Activated T-cell treated with anti-CD3 and anti-CD28 coated beads, Interleukin-2, amount 50 U/mL, for 72 hours (primary cell): ENCODE measurements at regions not wholly inside any gene's neighbourhood (a gene's known extent, or its start where the extent isn't known, plus 50 kb on each side); places are given as distances from the start of the nearest gene placed in this dataset.

Source experiments
- ATAC-seq, 2 donors: fragments of 150-1000 bp; cut with Tn5 transposase; replicated peaks in 1 of 2; 2 replicates each; pipeline ENCODE4 v1.10.0; 2021; ENCODE audit warnings: moderate library complexity in 2 of 2, mild to moderate bottlenecking in 1 of 2
- DNase-seq, 2 donors: peaks; one replicate each; pipeline ENCODE4 v3.0.0; 2021 to 2022; ENCODE audit warnings: mixed read lengths in 1 of 2
- H3K27ac Mint-ChIP-seq: one replicate; pipeline ENCODE4 v1.8.0; 2022; ENCODE audit warnings: mild to moderate bottlenecking, moderate library complexity, mixed read lengths
- H3K27me3 Mint-ChIP-seq: one replicate; pipeline ENCODE4 v1.8.0; 2022; ENCODE audit warnings: low read depth, mixed read lengths
- H3K36me3 Mint-ChIP-seq, 2 donors: one replicate each; pipeline ENCODE4 v1.8.0; 2022; ENCODE audit warnings: mixed read lengths in 2 of 2, mild to moderate bottlenecking in 1 of 2; ENCODE audit not compliant: insufficient read depth in 2 of 2
- H3K4me1 Mint-ChIP-seq: one replicate; pipeline ENCODE4 v1.8.0; 2022; ENCODE audit warnings: low read depth, mixed read lengths
- H3K4me3 Mint-ChIP-seq, 2 donors: one replicate each; pipeline ENCODE4 v1.8.0; 2022; ENCODE audit warnings: mild to moderate bottlenecking in 2 of 2, mixed read lengths in 2 of 2, moderate library complexity in 2 of 2
- H3K9me3 Mint-ChIP-seq, 2 donors: one replicate each; pipeline ENCODE4 v1.8.0; 2022; ENCODE audit warnings: mixed read lengths in 2 of 2

DNA sequence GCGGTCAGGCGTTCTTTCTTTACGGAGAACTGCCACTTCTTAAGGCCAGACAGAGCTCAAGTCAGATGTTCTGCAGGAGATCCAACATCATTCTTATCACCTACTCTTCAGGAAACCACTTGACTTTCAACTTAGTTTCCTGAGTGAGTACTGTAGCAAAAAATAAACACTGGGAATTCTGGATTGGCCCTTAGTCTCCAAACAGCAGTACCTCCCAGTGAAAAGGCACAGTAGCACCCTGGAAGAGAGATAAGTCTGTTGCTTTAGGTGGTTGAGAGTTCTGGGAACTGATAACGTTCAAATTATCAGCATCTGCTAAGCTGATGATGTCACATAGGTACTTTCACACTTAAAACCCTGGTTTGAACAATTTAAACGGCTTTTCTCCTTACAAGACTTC lies 971.8 kb upstream of the TENM4 start:
- Mint-ChIP-seq H3K9me3 (peaks cover 4 to 16% of the 10 kb centered on the region in 2 donors), H3K4me1 (no peaks in the 10 kb centered on the region), H3K27ac (no peak overlapping the region), H3K4me3 (no peak overlapping the region), H3K27me3 (no peaks in the 10 kb centered on the region), H3K36me3 (peaks cover 0 to 1% of the 10 kb centered on the region in 2 donors)
- DNase-seq = no peak
- no peak for ATAC-seq

DNA sequence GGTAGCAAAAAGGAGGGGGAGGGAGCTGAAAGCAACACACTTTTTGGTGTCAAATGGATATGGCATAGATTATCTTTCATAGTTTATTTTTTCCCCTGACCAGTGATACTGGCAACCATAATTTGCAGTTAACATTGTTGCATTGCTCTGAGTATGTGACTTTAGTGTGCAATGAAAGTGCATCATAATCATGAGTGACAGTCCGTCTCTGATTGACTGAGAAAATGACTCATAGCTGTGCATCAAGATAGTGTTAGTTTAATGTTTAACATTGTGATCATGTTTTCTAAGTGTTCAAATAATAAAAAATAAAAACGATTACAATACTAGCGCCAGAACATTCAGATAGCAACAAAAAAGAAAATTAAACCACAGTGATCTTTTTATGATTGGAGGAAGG lies 952.4 kb upstream of the TENM4 start:
- H3K4me3 Mint-ChIP-seq = no peak overlapping the region
- DNase-seq = no peak
- H3K36me3 Mint-ChIP-seq = no peaks in the 10 kb centered on the region
- H3K27ac Mint-ChIP-seq = no peak overlapping the region
- no peaks in the 10 kb centered on the region for H3K27me3 Mint-ChIP-seq
- no peak for ATAC-seq
- H3K4me1 Mint-ChIP-seq = no peaks in the 10 kb centered on the region
- peaks cover 2 to 4% of the 10 kb centered on the region in 2 donors for H3K9me3 Mint-ChIP-seq

DNA sequence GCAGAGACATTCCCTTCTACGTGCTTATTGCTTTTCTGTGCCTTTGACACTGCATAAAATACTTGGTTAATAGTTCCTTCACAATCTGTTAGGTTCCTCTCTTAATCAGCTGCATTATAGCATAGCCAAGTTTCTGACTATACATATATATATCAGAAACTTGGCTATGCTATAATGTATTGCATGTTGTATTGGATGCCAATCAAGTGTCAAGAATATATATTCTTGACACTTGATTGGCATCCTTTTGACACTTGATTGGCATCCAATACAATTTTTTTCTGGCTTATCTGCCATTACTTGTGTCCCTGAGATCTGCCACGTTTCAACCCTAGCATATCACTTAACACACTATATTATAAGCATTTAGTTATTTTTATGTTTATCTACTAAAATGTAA lies 949.7 kb upstream of the TENM4 start:
- Mint-ChIP-seq H3K27ac (no peak overlapping the region), H3K4me1 (no peaks in the 10 kb centered on the region), H3K36me3 (no peaks in the 10 kb centered on the region), H3K4me3 (no peak overlapping the region), H3K27me3 (no peaks in the 10 kb centered on the region), H3K9me3 (peaks cover 0 to 6% of the 10 kb centered on the region in 2 donors)
- DNase-seq = no peak
- ATAC-seq = no peak

DNA sequence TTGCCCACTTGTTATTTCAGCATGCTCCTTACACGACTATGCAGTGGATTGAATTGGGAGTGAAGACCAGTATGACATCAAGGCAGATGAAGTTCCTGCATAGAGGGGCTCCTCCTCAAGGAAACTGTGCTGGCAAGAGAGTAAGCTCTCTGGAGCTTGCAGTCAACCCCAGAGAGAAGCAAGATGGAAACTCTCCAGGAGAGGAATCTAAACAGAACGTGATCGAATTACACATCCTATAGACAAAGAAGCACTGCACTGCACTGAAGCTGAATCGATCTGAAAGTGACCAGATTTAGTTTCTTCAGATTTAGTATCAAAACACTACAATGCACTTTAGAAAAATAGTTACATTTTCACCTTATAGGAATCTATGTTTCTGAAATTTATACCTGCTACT lies 947.7 kb upstream of the TENM4 start:
- Mint-ChIP-seq H3K36me3 (no peaks in the 10 kb centered on the region), H3K27ac (no peak overlapping the region), H3K9me3 (peaks cover under 1 to 4% of the 10 kb centered on the region in 2 donors), H3K4me3 (no peak overlapping the region), H3K27me3 (no peaks in the 10 kb centered on the region), H3K4me1 (no peaks in the 10 kb centered on the region)
- DNase-seq (no peak), ATAC-seq (no peak)

DNA sequence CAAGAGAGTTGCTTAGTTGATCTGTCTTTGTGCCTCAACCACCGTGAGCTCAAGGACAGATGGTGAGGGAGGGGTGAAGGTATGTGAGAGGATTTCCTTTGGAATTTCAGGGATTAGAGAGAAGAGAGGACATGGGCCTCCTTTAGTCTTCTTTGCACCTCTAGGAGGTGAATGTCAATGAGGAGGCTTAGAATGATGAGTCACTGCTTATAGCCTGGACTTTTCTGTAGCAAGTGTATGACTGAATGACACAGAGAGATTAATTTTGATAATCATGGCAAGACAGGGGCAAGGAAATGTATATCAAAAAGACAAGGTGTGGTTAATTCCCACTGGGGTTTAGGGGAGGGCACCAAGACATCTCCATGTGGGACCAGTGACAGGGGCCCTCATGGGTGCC lies 947.3 kb upstream of the TENM4 start:
- no peak overlapping the region for H3K27ac Mint-ChIP-seq
- H3K36me3 Mint-ChIP-seq = no peaks in the 10 kb centered on the region
- no peak overlapping the region for H3K4me3 Mint-ChIP-seq
- DNase-seq (no peak), ATAC-seq (no peak)
- no peaks in the 10 kb centered on the region for H3K4me1 Mint-ChIP-seq
- no peaks in the 10 kb centered on the region for H3K27me3 Mint-ChIP-seq
- peaks cover 2 to 6% of the 10 kb centered on the region in 2 donors for H3K9me3 Mint-ChIP-seq

DNA sequence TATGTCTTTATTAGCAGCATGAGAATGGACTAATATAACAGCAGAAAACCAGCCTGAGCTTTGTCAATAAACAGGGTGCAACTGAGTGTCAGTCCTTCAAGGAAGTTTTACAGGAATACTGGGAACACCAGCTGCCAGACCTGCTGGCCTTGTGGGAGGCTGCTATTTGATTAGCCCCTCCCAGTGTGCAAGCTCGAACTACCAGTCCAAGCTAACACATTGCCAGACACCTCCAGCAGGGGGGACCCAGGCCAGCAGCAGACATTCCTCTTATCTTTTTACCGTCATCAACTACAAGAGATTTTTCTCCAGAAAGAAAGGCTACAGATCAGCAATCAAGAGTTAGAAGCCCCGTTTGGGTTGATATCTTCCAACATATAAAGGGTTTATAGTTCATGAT lies 942.8 kb upstream of the TENM4 start:
- DNase-seq = no peak
- Mint-ChIP-seq H3K27ac (no peak overlapping the region), H3K9me3 (peaks cover 2 to 6% of the 10 kb centered on the region in 2 donors), H3K4me3 (no peak overlapping the region), H3K27me3 (no peaks in the 10 kb centered on the region), H3K36me3 (no peaks in the 10 kb centered on the region), H3K4me1 (no peaks in the 10 kb centered on the region)
- ATAC-seq = no peak

DNA sequence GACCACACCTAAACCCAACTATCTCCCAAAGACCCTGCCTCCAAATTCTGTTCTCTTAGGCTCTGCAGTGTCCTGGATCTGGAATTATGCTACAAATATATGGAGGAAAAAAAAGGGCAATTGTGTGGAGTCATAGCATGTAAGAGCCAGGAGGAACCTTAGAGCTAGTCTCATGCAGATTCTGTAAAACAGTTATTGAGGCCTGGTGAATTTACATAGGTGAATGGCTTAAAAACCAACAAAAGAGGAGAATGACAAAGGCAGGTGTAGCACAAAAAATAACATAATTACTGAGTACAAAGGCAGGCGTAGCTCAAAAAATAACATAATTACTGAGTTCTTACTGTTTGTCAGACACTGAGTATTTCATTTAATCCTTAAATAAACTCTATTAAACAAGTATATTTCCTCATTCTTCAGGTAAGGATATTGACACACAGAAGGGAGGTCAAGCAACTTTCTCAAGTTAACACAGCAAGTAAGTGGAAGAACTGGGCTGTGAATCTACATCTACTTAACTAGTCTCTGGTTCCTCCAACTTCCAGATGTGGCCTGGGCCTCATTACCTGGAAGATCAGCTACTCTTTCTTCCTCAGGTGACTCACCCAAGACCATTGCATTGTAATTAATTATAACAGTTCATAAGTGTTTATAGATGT lies 938.9 kb upstream of the TENM4 start:
- DNase-seq = no peak
- H3K9me3 Mint-ChIP-seq = peaks cover 5 to 8% of the 10 kb centered on the region in 2 donors
- ATAC-seq = no peak
- no peaks in the 10 kb centered on the region for H3K27me3 Mint-ChIP-seq
- no peaks in the 10 kb centered on the region for H3K4me1 Mint-ChIP-seq
- no peaks in the 10 kb centered on the region for H3K36me3 Mint-ChIP-seq
- H3K4me3 Mint-ChIP-seq = no peak overlapping the region
- H3K27ac Mint-ChIP-seq = no peak overlapping the region

DNA sequence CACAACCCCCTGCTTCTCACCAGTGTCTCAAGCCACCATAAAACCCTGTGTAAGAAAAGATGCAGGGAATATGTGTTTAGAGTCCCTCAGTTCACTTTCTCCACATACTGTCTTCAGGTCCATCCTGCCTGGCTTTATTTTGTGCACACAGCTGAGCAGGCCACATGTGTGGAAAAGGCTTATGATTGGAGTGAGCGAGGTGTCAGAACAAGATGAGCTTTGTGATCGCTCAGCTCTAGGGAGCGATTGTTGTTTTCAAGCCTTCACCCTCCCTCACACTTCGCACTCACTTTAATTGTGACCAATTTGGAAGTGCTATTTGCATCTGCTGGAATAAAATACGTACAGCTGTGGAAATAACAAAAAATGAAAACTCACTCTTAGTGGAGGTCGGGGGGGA lies 931.1 kb upstream of the TENM4 start:
- no peak for DNase-seq
- H3K4me3 Mint-ChIP-seq = no peak overlapping the region
- no peaks in the 10 kb centered on the region for H3K4me1 Mint-ChIP-seq
- no peak for ATAC-seq
- peaks cover 10 to 14% of the 10 kb centered on the region in 2 donors for H3K9me3 Mint-ChIP-seq
- H3K27ac Mint-ChIP-seq = no peak overlapping the region
- H3K27me3 Mint-ChIP-seq = no peaks in the 10 kb centered on the region
- H3K36me3 Mint-ChIP-seq = no peaks in the 10 kb centered on the region

DNA sequence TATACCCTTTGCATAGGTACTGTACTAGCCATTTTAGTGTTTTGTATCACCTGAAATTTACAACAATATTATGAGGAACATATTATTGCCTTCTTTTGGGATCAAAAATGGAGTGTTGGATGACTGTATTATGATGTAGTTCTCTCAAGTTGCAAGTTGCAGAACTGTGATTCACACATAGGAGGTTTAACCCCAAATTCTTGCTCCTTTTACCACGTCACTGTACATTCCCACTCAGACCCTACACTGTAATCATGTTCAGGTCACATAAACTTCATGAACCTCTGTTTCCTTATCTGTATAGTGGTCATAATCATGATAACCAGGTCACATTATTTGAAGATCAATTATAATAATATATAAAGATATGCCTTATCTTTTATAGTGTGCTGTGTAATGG lies 925.1 kb upstream of the TENM4 start:
- no peak overlapping the region for H3K27ac Mint-ChIP-seq
- no peaks in the 10 kb centered on the region for H3K27me3 Mint-ChIP-seq
- peaks cover 5 to 10% of the 10 kb centered on the region in 2 donors for H3K9me3 Mint-ChIP-seq
- no peak overlapping the region for H3K4me3 Mint-ChIP-seq
- ATAC-seq (no peak), DNase-seq (no peak)
- no peaks in the 10 kb centered on the region for H3K4me1 Mint-ChIP-seq
- no peaks in the 10 kb centered on the region for H3K36me3 Mint-ChIP-seq

DNA sequence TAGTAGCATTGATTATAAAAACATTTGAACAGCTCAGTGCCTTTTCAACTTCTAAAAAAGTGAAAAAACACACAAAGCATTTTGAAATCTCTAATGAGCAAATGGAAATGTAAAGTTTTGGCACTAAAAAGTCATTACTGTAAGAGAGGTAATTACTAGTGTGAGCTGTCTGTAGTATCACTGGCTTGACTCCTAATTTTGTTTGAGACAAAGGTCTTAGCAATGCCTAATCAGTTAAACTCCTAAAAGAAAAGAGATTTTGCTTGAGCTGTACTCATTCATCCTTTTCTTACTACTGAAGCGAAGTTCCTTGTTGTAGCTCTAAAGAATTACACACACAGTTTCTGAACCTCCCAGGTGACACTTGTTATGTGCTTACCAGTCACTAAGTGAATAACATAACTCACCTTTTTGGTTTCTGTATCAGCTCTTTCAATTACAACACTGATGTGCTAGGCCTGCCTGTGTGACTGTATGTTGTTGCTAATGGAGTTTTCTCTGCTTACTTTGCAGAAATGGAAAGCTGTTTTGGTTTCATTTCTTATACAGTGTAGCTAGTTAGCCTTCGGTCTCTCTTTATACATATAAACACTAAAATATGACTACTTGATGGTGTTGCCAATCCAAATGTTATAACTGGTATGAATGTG lies 924.4 kb upstream of the TENM4 start:
- Mint-ChIP-seq H3K36me3 (no peaks in the 10 kb centered on the region), H3K27ac (no peak overlapping the region), H3K4me3 (no peak overlapping the region)

DNA sequence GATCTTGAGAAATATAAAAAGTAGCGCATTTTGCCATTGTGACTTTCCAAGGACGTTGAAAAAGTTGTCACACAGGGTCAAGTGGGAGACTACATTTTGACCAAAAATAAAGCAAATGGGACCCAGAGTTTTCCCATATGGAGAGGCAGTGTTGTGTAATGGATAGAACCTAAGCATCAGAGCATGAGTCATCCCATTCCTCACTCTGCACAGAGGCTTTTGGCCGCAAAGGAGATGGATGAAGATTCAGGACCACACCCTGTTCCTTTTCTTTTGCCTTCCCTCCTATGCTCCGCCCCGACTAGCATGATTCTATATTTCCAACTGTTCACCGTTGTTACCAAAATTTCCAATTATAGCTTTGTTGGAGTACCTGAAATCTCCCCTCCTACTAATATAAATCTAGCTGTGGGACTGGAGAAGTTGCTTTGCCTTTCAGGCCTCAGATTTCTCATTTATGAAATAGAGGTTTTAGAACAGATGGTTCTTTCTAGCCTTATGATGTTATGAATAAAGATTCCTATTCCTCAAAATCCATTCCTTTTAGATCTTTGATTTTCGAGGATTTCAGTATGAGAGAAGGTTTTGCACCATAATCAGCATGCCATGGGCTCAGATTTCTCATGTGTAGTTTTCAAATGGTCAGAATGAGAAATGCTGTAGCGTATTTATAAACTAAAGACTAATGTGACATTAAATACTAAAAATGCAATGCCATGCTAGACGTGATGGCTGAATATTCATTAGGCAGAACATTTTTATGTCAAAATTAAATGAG lies 921.9 kb upstream of the TENM4 start:
- ATAC-seq (no peak), DNase-seq (no peak)
- Mint-ChIP-seq H3K27me3 (no peaks in the 10 kb centered on the region), H3K36me3 (no peaks in the 10 kb centered on the region), H3K9me3 (peaks cover 6 to 10% of the 10 kb centered on the region in 2 donors), H3K4me3 (no peak overlapping the region), H3K4me1 (no peaks in the 10 kb centered on the region), H3K27ac (no peak overlapping the region)

More for the DNA sequence above, 924.4 kb upstream of the TENM4 start:
- ATAC-seq (no peak), DNase-seq (no peak)
- Mint-ChIP-seq H3K9me3 (peaks cover 4 to 8% of the 10 kb centered on the region in 2 donors), H3K4me1 (no peaks in the 10 kb centered on the region), H3K27me3 (no peaks in the 10 kb centered on the region)

DNA sequence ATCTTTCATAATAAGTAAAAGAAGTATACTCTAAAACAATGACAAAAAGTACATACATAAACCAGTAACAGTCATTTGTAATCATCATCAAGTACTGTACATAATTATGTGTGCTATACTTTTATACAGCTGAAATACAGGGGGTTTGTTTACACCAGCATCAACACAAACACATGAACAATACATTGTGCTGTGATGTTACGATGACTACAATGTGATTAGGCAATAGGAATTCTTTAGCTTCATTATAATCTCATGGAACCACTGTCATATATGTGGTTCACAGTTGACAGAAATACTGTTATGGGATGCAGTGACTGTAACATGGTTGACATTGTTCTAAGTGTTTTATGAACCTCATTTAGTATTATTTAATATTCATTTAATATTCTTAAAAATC lies 914.4 kb upstream of the TENM4 start:
- no peak for DNase-seq
- no peak for ATAC-seq
- H3K4me1 Mint-ChIP-seq = no peaks in the 10 kb centered on the region
- no peak overlapping the region for H3K27ac Mint-ChIP-seq
- no peak overlapping the region for H3K4me3 Mint-ChIP-seq
- peaks cover 6 to 12% of the 10 kb centered on the region in 2 donors for H3K9me3 Mint-ChIP-seq
- no peaks in the 10 kb centered on the region for H3K27me3 Mint-ChIP-seq
- H3K36me3 Mint-ChIP-seq = no peaks in the 10 kb centered on the region

DNA sequence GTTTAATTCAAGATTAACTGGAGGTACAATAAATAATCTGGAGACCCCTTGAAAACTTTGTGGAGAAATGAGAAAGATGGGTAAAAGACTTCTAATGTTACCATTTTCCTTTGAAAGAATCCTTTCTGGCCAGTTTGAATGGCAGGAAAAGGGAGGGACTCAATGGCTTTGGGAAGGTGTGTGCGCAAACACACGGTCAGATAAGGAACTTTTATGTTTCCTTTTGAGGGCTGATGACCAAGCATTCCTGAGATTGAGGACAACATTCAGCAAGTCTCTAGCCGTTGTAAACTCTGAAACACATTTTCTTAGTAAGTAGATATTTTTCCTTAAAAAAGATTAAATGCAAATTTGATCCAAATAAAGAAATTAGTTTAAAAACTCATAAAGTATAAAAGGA lies 909.7 kb upstream of the TENM4 start:
- Mint-ChIP-seq H3K9me3 (peaks cover 7 to 9% of the 10 kb centered on the region in 2 donors), H3K27me3 (no peaks in the 10 kb centered on the region), H3K27ac (no peak overlapping the region), H3K4me3 (no peak overlapping the region), H3K4me1 (no peaks in the 10 kb centered on the region), H3K36me3 (no peaks in the 10 kb centered on the region)
- no peak for ATAC-seq
- DNase-seq = no peak
